Effector memory CD4-positive, alpha-beta T cell (primary cell): ENCODE measurements at regions not wholly inside any gene's neighbourhood (a gene's known extent, or its start where the extent isn't known, plus 50 kb on each side); places are given as distances from the start of the nearest gene placed in this dataset.

ENCODE experiments used
- DNase-seq, 3 donors: peaks; one replicate each; pipeline ENCODE4 v3.0.0-alpha.2; 2020
- H3K27ac ChIP-seq: 2 replicates; pipeline ENCODE4 v1.7.0; 2013; ENCODE audit warnings: mild to moderate bottlenecking, low read length, moderate library complexity; ENCODE audit not compliant: insufficient read depth, poor library complexity, severe bottlenecking
- H3K27me3 ChIP-seq: replicated peaks from 2 replicates; pipeline ENCODE4 v1.7.0; 2013; ENCODE audit warnings: mild to moderate bottlenecking, low read length; ENCODE audit not compliant: insufficient read depth, control insufficient read depth, poor library complexity, severe bottlenecking
- H3K36me3 ChIP-seq: 2 replicates; pipeline ENCODE4 v1.7.0; 2013; ENCODE audit warnings: mild to moderate bottlenecking, low read length, moderate library complexity; ENCODE audit not compliant: control insufficient read depth, insufficient read depth
- H3K4me1 ChIP-seq: 2 replicates; pipeline ENCODE4 v1.7.0; 2013; ENCODE audit warnings: low read length, mild to moderate bottlenecking; ENCODE audit not compliant: control insufficient read depth, insufficient read depth, poor library complexity, severe bottlenecking
- H3K4me3 ChIP-seq: 2 replicates; pipeline ENCODE4 v1.7.0; 2013; ENCODE audit warnings: low read length, low read depth, mild to moderate bottlenecking; ENCODE audit not compliant: insufficient read depth, poor library complexity, severe bottlenecking
- H3K9me3 ChIP-seq: 2 replicates; pipeline ENCODE4 v1.7.0; 2013; ENCODE audit warnings: mild to moderate bottlenecking, low read length, moderate library complexity; ENCODE audit not compliant: control insufficient read depth

- no peaks in the 10 kb centered on the region for H3K36me3 ChIP-seq
- no peaks in the 10 kb centered on the region for H3K4me1 ChIP-seq
- no peak overlapping the region for H3K4me3 ChIP-seq
- DNase-seq: no peak
- H3K27me3 ChIP-seq: no peaks in the 10 kb centered on the region
- no peak overlapping the region for H3K27ac ChIP-seq
- no peaks in the 10 kb centered on the region for H3K9me3 ChIP-seq
These were observed 338.9 kb downstream of the KLF5 start for GRCh38 chr13:73397496-73398305.

- no peaks in the 10 kb centered on the region for H3K27me3 ChIP-seq
- no peaks in the 10 kb centered on the region for H3K4me1 ChIP-seq
- no peaks in the 10 kb centered on the region for H3K36me3 ChIP-seq
- no peak overlapping the region for H3K4me3 ChIP-seq
- no peaks in the 10 kb centered on the region for H3K9me3 ChIP-seq
- no peak overlapping the region for H3K27ac ChIP-seq
- no peak for DNase-seq
These were observed 335.3 kb downstream of the KLF5 start for GRCh38 chr13:73394066-73394465.

GRCh38 chr13:73390100-73390499 is 331.3 kb downstream of the KLF5 start:
- Histone ChIP-seq H3K27me3 (no peaks in the 10 kb centered on the region), H3K9me3 (no peaks in the 10 kb centered on the region), H3K4me3 (no peak overlapping the region), H3K27ac (no peak overlapping the region), H3K4me1 (no peaks in the 10 kb centered on the region), H3K36me3 (no peaks in the 10 kb centered on the region)
- DNase-seq: no peak

- no peaks in the 10 kb centered on the region for H3K9me3 ChIP-seq
- DNase-seq: no peak
- H3K4me1 ChIP-seq: no peaks in the 10 kb centered on the region
- no peaks in the 10 kb centered on the region for H3K36me3 ChIP-seq
- H3K27ac ChIP-seq: no peak overlapping the region
- H3K4me3 ChIP-seq: no peak overlapping the region
- no peaks in the 10 kb centered on the region for H3K27me3 ChIP-seq
These were observed 329.8 kb downstream of the KLF5 start for GRCh38 chr13:73388586-73388985.

- Histone ChIP-seq H3K27ac (no peak overlapping the region), H3K27me3 (no peaks in the 10 kb centered on the region), H3K36me3 (no peaks in the 10 kb centered on the region), H3K4me3 (no peak overlapping the region), H3K9me3 (no peaks in the 10 kb centered on the region), H3K4me1 (no peaks in the 10 kb centered on the region)
- DNase-seq: no peak
These were observed 328.5 kb downstream of the KLF5 start for GRCh38 chr13:73387318-73387717.

- H3K27ac ChIP-seq: no peak overlapping the region
- H3K27me3 ChIP-seq: no peaks in the 10 kb centered on the region
- DNase-seq: no peak
- no peaks in the 10 kb centered on the region for H3K9me3 ChIP-seq
- H3K4me1 ChIP-seq: no peaks in the 10 kb centered on the region
- no peaks in the 10 kb centered on the region for H3K36me3 ChIP-seq
- no peak overlapping the region for H3K4me3 ChIP-seq
These were observed 327.0 kb downstream of the KLF5 start for GRCh38 chr13:73385848-73386247.

GRCh38 chr13:73372666-73373627 is 314.1 kb downstream of the KLF5 start:
- H3K9me3 ChIP-seq: no peaks in the 10 kb centered on the region
- no peak overlapping the region for H3K4me3 ChIP-seq
- no peak overlapping the region for H3K27ac ChIP-seq
- DNase-seq: no peak
- H3K36me3 ChIP-seq: no peaks in the 10 kb centered on the region
- no peaks in the 10 kb centered on the region for H3K4me1 ChIP-seq
- H3K27me3 ChIP-seq: no peaks in the 10 kb centered on the region

- Histone ChIP-seq H3K4me3 (no peak overlapping the region), H3K9me3 (no peaks in the 10 kb centered on the region), H3K27me3 (no peaks in the 10 kb centered on the region), H3K27ac (no peak overlapping the region), H3K4me1 (no peaks in the 10 kb centered on the region), H3K36me3 (no peaks in the 10 kb centered on the region)
- DNase-seq: no peak
These were observed 311.3 kb downstream of the KLF5 start for GRCh38 chr13:73370066-73370465.

- Histone ChIP-seq H3K27ac (no peak overlapping the region), H3K27me3 (no peaks in the 10 kb centered on the region), H3K4me1 (no peaks in the 10 kb centered on the region), H3K36me3 (no peaks in the 10 kb centered on the region), H3K9me3 (no peaks in the 10 kb centered on the region), H3K4me3 (no peak overlapping the region)
- no peak for DNase-seq
These were observed 310.3 kb downstream of the KLF5 start for GRCh38 chr13:73369095-73369494.

- DNase-seq: no peak
- no peak overlapping the region for H3K4me3 ChIP-seq
- H3K27me3 ChIP-seq: no peaks in the 10 kb centered on the region
- no peak overlapping the region for H3K27ac ChIP-seq
- no peaks in the 10 kb centered on the region for H3K4me1 ChIP-seq
- H3K36me3 ChIP-seq: no peaks in the 10 kb centered on the region
- no peaks in the 10 kb centered on the region for H3K9me3 ChIP-seq
These were observed 309.8 kb downstream of the KLF5 start for GRCh38 chr13:73368608-73369007.
